OCI-LY1 (cell line): ENCODE measurements at regions not wholly inside any gene's neighbourhood (a gene's known extent, or its start where the extent isn't known, plus 50 kb on each side); places are given as distances from the start of the nearest gene placed in this dataset.

Experiments used
- H2AFZ ChIP-seq: fragments of 200-600 bp; sonication (generic), shearing (Covaris generic); 2 replicates; pipeline ENCODE4 v1.6.0; 2014; ENCODE audit warnings: antibody characterized with exemption, mild to moderate bottlenecking, low read length
- H3F3A ChIP-seq: fragments of 200-600 bp; sonication (generic), shearing (Covaris generic); 2 replicates; pipeline ENCODE4 v1.6.0; 2014; ENCODE audit warnings: mild to moderate bottlenecking, antibody characterized with exemption, low read length, moderate library complexity; ENCODE audit not compliant: insufficient read depth
- H3K27ac ChIP-seq: fragments of 200-600 bp; sonication (generic); 2 replicates; pipeline ENCODE4 v1.5.1; 2014; ENCODE audit warnings: low read length, mixed run types, mild to moderate bottlenecking, low read depth; ENCODE audit not compliant: poor library complexity, severe bottlenecking
- H3K27me3 ChIP-seq: fragments of 200-600 bp; sonication (generic); 2 replicates; pipeline ENCODE4 v1.6.0; 2014; ENCODE audit warnings: antibody characterized with exemption, mild to moderate bottlenecking, low read length, moderate library complexity; ENCODE audit not compliant: insufficient read depth
- H3K36me3 ChIP-seq: fragments of 200-600 bp; sonication (generic); 2 replicates; pipeline ENCODE4 v1.6.1; 2014; ENCODE audit warnings: mild to moderate bottlenecking, antibody characterized with exemption, low read length, moderate library complexity, mixed read lengths; ENCODE audit not compliant: insufficient read depth
- H3K4me1 ChIP-seq: fragments of 200-600 bp; sonication (generic); 2 replicates; pipeline ENCODE4 v1.5.1; 2014; ENCODE audit warnings: mild to moderate bottlenecking, low read length, moderate library complexity; ENCODE audit not compliant: insufficient read depth, severe bottlenecking
- H3K4me2 ChIP-seq: fragments of 200-600 bp; sonication (generic), shearing (Covaris generic); 2 replicates; pipeline ENCODE4 v1.6.1; 2014; ENCODE audit warnings: low read length
- H3K4me3 ChIP-seq: fragments of 200-600 bp; sonication (generic); 2 replicates; pipeline ENCODE4 v1.5.1; 2014; ENCODE audit warnings: low read length, low read depth, mild to moderate bottlenecking, mixed read lengths; ENCODE audit not compliant: poor library complexity, severe bottlenecking
- H3K79me2 ChIP-seq: fragments of 200-600 bp; shearing (Covaris generic); 2 replicates; pipeline ENCODE4 v1.6.1; 2016; ENCODE audit warnings: mixed run types, low read length, mixed read lengths; ENCODE audit not compliant: insufficient read depth
- H3K9ac ChIP-seq: fragments of 200-600 bp; sonication (generic), shearing (Covaris generic); 2 replicates; pipeline ENCODE4 v1.6.1; 2014; ENCODE audit warnings: mild to moderate bottlenecking, low read length, mixed read lengths
- H3K9me2 ChIP-seq: fragments of 200-600 bp; sonication (generic), shearing (Covaris generic); 2 replicates; pipeline ENCODE4 v1.6.1; 2014; ENCODE audit warnings: low read depth, mild to moderate bottlenecking, low read length, mixed read lengths
- H3K9me3 ChIP-seq: fragments of 200-600 bp; shearing (Covaris generic); 2 replicates; pipeline ENCODE4 v1.6.1; 2014; ENCODE audit warnings: low read length, mixed read lengths
- H4K20me1 ChIP-seq: fragments of 200-600 bp; sonication (generic), shearing (Covaris generic); 2 replicates; pipeline ENCODE4 v1.6.0; 2016; ENCODE audit warnings: mild to moderate bottlenecking, low read length; ENCODE audit not compliant: insufficient read depth
- CTCF ChIP-seq: fragments of 200-600 bp; sonication (generic), shearing (Covaris generic); IDR thresholded peaks from 2 replicates; pipeline ENCODE4 v1.5.1; 2017; ENCODE audit warnings: mild to moderate bottlenecking, antibody characterized with exemption, low read length, moderate library complexity, mixed read lengths
- EZH2 ChIP-seq: fragments of 200-600 bp; sonication (generic), shearing (Covaris generic); IDR thresholded peaks from 2 replicates; pipeline ENCODE4 v1.8.0; 2017; ENCODE audit warnings: borderline replicate concordance, mixed run types, mild to moderate bottlenecking, antibody characterized with exemption, low read length, moderate library complexity, mixed read lengths

DNA sequence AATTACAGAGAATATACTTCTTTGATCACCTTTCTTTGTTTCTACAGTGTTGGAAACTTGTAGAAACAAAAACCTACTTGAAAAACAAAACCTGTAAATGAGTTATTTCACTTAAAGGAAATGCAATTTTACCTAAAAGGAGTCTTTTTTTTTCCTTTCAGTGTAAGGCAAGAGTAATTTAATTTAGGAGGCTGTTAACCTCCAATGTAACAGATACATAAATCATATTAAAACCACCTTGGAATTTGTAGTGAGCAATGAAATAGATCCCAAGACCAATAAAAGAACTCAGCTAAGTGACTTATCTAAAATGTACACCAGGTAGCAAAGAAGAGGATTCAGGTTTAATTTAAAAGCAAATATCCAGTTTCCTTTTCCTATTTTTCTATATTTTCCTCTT, 524.8 kb downstream of the CSNK1G3 start:
- H3K4me2 ChIP-seq, result no peak overlapping the region
- H3K27me3 ChIP-seq, result no peaks in the 10 kb centered on the region
- peaks cover 49% of the 10 kb centered on the region for H3K4me1 ChIP-seq
- H3K4me3 ChIP-seq, result no peak overlapping the region
- H3K36me3 ChIP-seq, result no peaks in the 10 kb centered on the region
- H3K9ac ChIP-seq, result no peak overlapping the region
- no peaks in the 10 kb centered on the region for H3K79me2 ChIP-seq
- H3K27ac ChIP-seq, result peak overlapping the region; percentile 92
- no peaks in the 10 kb centered on the region; the same call in 1 of the 2 replicates for H3F3A ChIP-seq
- peak overlapping the region; percentile 1; the same call in 1 of the 2 replicates for H2AFZ ChIP-seq
- H4K20me1 ChIP-seq, result no peaks in the 10 kb centered on the region
- H3K9me2 ChIP-seq, result no peaks in the 10 kb centered on the region
- H3K9me3 ChIP-seq, result 0 out of 2 replicates have a peak, but pooled peaks cover 2% of the 10 kb centered on the region
- no peak for TF ChIP-seq CTCF
- TF ChIP-seq EZH2, result no peak

DNA sequence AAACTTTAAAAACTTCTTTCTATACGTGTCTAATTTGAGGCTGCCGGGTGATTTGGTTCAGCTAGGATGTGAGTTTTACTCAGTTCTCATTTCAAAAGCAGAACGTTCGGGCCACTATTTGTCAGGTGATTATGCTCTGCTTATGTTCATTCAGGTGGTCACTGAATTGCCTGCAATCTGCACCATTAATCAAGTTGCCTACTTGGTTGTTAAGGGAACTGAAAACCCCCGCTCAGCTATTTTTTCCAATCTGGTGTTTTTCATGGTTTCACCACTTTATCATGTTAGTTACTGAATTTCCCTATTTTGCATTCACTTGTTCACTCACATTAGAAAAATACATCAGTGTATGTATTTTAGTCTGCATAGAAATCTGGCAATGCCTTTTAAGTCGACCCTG, 523.0 kb downstream of the CSNK1G3 start:
- Histone ChIP-seq H4K20me1 (no peaks in the 10 kb centered on the region), H3K4me1 (peaks cover 50% of the 10 kb centered on the region), H3K4me2 (peak overlapping the region; percentile 32), H3K9me3 (no peaks in the 10 kb centered on the region), H3F3A (no peaks in the 10 kb centered on the region; the same call in 1 of the 2 replicates), H3K9ac (peak overlapping the region; percentile 49; the same call in 1 of the 2 replicates), H3K36me3 (no peaks in the 10 kb centered on the region), H3K9me2 (no peaks in the 10 kb centered on the region), H3K27ac (peak overlapping the region; percentile 92), H3K79me2 (no peaks in the 10 kb centered on the region), H3K4me3 (no peak overlapping the region), H2AFZ (0 out of 2 replicates have a peak overlapping the region, but pooled peaks have one; percentile 24), H3K27me3 (no peaks in the 10 kb centered on the region)
- TF ChIP-seq CTCF (no peak), EZH2 (no peak)

- no peaks in the 10 kb centered on the region for H4K20me1 ChIP-seq
- peak overlapping the region; percentile 24; the same call in 1 of the 2 replicates for H2AFZ ChIP-seq
- H3K9me3 ChIP-seq, result no peaks in the 10 kb centered on the region
- no peaks in the 10 kb centered on the region; the same call in 1 of the 2 replicates for H3F3A ChIP-seq
- H3K27me3 ChIP-seq, result no peaks in the 10 kb centered on the region
- H3K9me2 ChIP-seq, result no peaks in the 10 kb centered on the region
- peaks cover 55% of the 10 kb centered on the region for H3K4me1 ChIP-seq
- no peak overlapping the region for H3K4me3 ChIP-seq
- no peaks in the 10 kb centered on the region for H3K36me3 ChIP-seq
- TF ChIP-seq CTCF, result no peak
- no peak for TF ChIP-seq EZH2
- no peaks in the 10 kb centered on the region for H3K79me2 ChIP-seq
- H3K9ac ChIP-seq, result peak overlapping the region; percentile 49
- peak overlapping the region; percentile 32 for H3K4me2 ChIP-seq
- peak overlapping the region; percentile 92 for H3K27ac ChIP-seq
These were observed 522.2 kb downstream of the CSNK1G3 start for GRCh38 chr5:124034083-124034700.
